GM23248 (cell line): ENCODE measurements at regions not wholly inside any gene's neighbourhood (a gene's known extent, or its start where the extent isn't known, plus 50 kb on each side); places are given as distances from the start of the nearest gene placed in this dataset.

ENCODE experiments used
- EZH2 ChIP-seq: fragments of 200-600 bp; sonication (generic); IDR thresholded peaks from 2 replicates; pipeline ENCODE4 v1.6.1; 2018; ENCODE audit warnings: antibody characterized with exemption, mild to moderate bottlenecking; ENCODE audit not compliant: insufficient read depth, poor library complexity, severe bottlenecking
- EZH2phosphoT487 ChIP-seq: fragments of 200-600 bp; sonication (generic); IDR thresholded peaks from 2 replicates; pipeline ENCODE4 v1.6.1; 2018; ENCODE audit warnings: antibody characterized with exemption, moderate library complexity, mild to moderate bottlenecking, low read depth; ENCODE audit not compliant: insufficient read depth

- TF ChIP-seq EZH2 (no peak), EZH2phosphoT487 (no peak)
These were observed 653.4 kb downstream of the ANXA1 start for GRCh38 chr9:73805111-73805510.
